ENCODE measurements at regions not wholly inside any gene's neighbourhood (a gene's known extent, or its start where the extent isn't known, plus 50 kb on each side); places are given as distances from the start of the nearest gene placed in this dataset.

DNA sequence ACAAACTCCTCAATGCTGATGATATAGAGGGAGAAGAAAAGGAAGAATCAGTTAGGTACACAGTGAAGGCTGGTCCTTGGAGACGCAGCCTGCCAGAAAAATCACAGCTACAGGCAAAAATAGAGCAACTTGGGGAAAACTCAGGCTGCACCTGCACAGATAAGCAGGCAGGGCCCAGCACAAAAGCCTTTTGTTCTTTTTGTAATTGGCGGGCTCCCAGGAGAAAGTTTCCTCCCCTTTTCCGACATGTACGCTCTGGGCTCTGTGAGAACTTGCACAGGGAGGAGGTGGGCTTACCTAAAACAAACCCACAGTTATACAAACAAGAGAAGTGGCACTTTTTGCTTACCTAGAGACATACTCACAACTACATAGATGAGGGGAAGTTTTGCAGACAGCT, 813.4 kb upstream of the EPHA6 start:
- peaks cover 24% of the 10 kb centered on the region for H3K9me3 ChIP-seq (ENCODE audit: low read depth, low read length, poor library complexity, severe bottlenecking)
- ChIA-PET CTCF (no interaction called here), POLR2A (ENCODE audit: low non-redundant PET) (no interaction called here)
- no peak for TF ChIP-seq EZH2 (IDR thresholded peaks at IDR 0.05; ENCODE audit: borderline replicate concordance, low read depth, low read length, poor library complexity, severe bottlenecking)
- TF ChIP-seq, protein P1, sequence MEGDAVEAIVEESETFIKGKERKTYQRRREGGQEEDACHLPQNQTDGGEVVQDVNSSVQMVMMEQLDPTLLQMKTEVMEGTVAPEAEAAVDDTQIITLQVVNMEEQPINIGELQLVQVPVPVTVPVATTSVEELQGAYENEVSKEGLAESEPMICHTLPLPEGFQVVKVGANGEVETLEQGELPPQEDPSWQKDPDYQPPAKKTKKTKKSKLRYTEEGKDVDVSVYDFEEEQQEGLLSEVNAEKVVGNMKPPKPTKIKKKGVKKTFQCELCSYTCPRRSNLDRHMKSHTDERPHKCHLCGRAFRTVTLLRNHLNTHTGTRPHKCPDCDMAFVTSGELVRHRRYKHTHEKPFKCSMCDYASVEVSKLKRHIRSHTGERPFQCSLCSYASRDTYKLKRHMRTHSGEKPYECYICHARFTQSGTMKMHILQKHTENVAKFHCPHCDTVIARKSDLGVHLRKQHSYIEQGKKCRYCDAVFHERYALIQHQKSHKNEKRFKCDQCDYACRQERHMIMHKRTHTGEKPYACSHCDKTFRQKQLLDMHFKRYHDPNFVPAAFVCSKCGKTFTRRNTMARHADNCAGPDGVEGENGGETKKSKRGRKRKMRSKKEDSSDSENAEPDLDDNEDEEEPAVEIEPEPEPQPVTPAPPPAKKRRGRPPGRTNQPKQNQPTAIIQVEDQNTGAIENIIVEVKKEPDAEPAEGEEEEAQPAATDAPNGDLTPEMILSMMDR (conservative IDR thresholded peaks at IDR 0.05; ENCODE audit: low read depth, low read length), result no peak
- no peak for DNase-seq (ENCODE audit: low spot score)
- BruUV-seq (replicated peaks), result no TSS peak
- H3K27ac ChIP-seq (ENCODE audit: low read depth, low read length, poor library complexity, severe bottlenecking), result no peak overlapping the region
- intact Hi-C loops (cut with micrococcal nuclease; ENCODE audit: unreplicated experiment), result no loop called here
- H3K4me3 ChIP-seq (ENCODE audit: low read depth, low read length, poor library complexity, severe bottlenecking), result no peak overlapping the region
- H3K27me3 ChIP-seq (replicated peaks; ENCODE audit: insufficient read depth, low read depth, low read length, poor library complexity), result no peaks in the 10 kb centered on the region
- H3K4me1 ChIP-seq (ENCODE audit: insufficient read depth, low read length, poor library complexity, severe bottlenecking), result no peaks in the 10 kb centered on the region
- no peaks in the 10 kb centered on the region for H3K36me3 ChIP-seq (ENCODE audit: insufficient read depth, low read length, poor library complexity, severe bottlenecking)

DNA sequence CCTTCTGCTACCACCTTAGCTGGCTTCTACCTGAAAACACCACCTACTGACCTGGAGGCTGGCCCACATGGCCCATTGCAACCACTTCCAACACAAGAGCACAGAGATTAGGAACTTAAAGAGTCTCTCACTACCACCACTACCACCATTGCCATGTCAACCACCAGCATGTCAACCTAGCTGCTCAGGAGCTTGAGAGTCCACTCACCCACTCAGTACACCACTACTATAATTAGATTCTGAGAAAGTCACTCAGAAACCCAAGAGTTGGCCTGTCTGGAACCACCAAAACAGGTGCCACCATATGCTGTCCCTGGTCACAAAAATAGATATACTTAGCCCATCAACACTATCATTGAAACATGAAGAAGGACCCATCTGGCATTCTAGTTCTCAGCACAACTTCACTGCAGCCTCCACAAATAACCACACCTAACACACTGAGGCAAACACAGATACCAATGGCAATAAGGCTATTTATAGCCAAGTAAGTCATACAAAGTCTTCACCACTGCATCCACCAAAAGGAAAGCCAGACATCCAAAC, 806.7 kb upstream of the EPHA6 start:
- Histone ChIP-seq H3K27me3 (replicated peaks; ENCODE audit: insufficient read depth, low read depth, low read length, poor library complexity) (no peaks in the 10 kb centered on the region), H3K36me3 (ENCODE audit: insufficient read depth, low read length, poor library complexity, severe bottlenecking) (no peaks in the 10 kb centered on the region), H3K4me1 (ENCODE audit: insufficient read depth, low read length, poor library complexity, severe bottlenecking) (no peaks in the 10 kb centered on the region), H3K9me3 (ENCODE audit: low read depth, low read length, poor library complexity, severe bottlenecking) (peaks cover 23% of the 10 kb centered on the region), H3K4me3 (ENCODE audit: low read depth, low read length, poor library complexity, severe bottlenecking) (no peak overlapping the region), H3K27ac (ENCODE audit: low read depth, low read length, poor library complexity, severe bottlenecking) (no peak overlapping the region)
- intact Hi-C loops (cut with micrococcal nuclease; ENCODE audit: unreplicated experiment), result no loop called here
- no TSS peak for BruUV-seq (replicated peaks)
- no peak for TF ChIP-seq EZH2 (IDR thresholded peaks at IDR 0.05; ENCODE audit: borderline replicate concordance, low read depth, low read length, poor library complexity, severe bottlenecking)
- TF ChIP-seq, protein P1 (conservative IDR thresholded peaks at IDR 0.05; ENCODE audit: low read depth, low read length), result no peak
- no peak for DNase-seq (ENCODE audit: low spot score)
- ChIA-PET POLR2A (ENCODE audit: low non-redundant PET) (no interaction called here), CTCF (no interaction called here)

DNA sequence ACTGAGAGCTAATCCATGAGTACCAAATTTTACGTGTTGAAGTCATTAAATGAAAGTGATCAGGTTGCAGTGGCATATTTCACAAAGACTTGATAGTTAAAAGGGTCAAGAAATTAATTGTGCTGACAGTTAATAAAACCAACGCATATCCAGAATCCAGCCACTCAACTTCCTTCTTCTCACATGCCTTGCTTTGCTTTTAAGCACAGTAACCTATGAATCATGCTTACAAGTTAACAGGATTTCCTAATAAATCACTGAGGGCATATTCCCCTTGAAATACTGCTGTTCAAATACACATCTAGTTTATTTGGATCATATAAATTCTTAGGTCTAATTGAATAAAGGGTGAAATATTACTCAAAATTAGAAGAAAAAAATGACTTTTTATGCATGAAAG, 801.5 kb upstream of the EPHA6 start:
- TF ChIP-seq, protein P1 (conservative IDR thresholded peaks at IDR 0.05; ENCODE audit: low read depth, low read length), result no peak
- TF ChIP-seq EZH2 (IDR thresholded peaks at IDR 0.05; ENCODE audit: borderline replicate concordance, low read depth, low read length, poor library complexity, severe bottlenecking), result no peak
- Histone ChIP-seq H3K4me1 (ENCODE audit: insufficient read depth, low read length, poor library complexity, severe bottlenecking) (no peaks in the 10 kb centered on the region), H3K9me3 (ENCODE audit: low read depth, low read length, poor library complexity, severe bottlenecking) (peaks cover 15% of the 10 kb centered on the region), H3K27ac (ENCODE audit: low read depth, low read length, poor library complexity, severe bottlenecking) (no peak overlapping the region), H3K36me3 (ENCODE audit: insufficient read depth, low read length, poor library complexity, severe bottlenecking) (no peaks in the 10 kb centered on the region), H3K27me3 (replicated peaks; ENCODE audit: insufficient read depth, low read depth, low read length, poor library complexity) (no peaks in the 10 kb centered on the region), H3K4me3 (ENCODE audit: low read depth, low read length, poor library complexity, severe bottlenecking) (no peak overlapping the region)
- CTCF ChIA-PET, result no interaction called here
- DNase-seq (ENCODE audit: low spot score), result no peak
- BruUV-seq (replicated peaks), result no TSS peak
- intact Hi-C loops (cut with micrococcal nuclease; ENCODE audit: unreplicated experiment), result no loop called here
- POLR2A ChIA-PET (ENCODE audit: low non-redundant PET), result no interaction called here

Measured in A673 (cell line).